Activated naive CD8-positive, alpha-beta T cell treated with anti-CD3 and anti-CD28 coated beads, Interleukin-2, amount 50 U/mL, for 24 hours (primary cell): ENCODE measurements at regions not wholly inside any gene's neighbourhood (a gene's known extent, or its start where the extent isn't known, plus 50 kb on each side); places are given as distances from the start of the nearest gene placed in this dataset.
A peak's percentile ranks its signal among the peaks of the same experiment; 100 is the strongest.

ENCODE experiments used
- ATAC-seq: fragments of 150-1000 bp; cut with Tn5 transposase; one replicate; pipeline ENCODE4 v1.10.0; 2021
- DNase-seq: peaks from one replicate; pipeline ENCODE4 v3.0.0; 2021
- H3K27ac Mint-ChIP-seq: one replicate; pipeline ENCODE4 v1.8.0; 2021; ENCODE audit warnings: mild to moderate bottlenecking, mixed read lengths
- H3K27me3 Mint-ChIP-seq: one replicate; pipeline ENCODE4 v1.8.0; 2021; ENCODE audit warnings: mixed read lengths
- H3K36me3 Mint-ChIP-seq: one replicate; pipeline ENCODE4 v1.8.0; 2021; ENCODE audit warnings: low read depth, mixed read lengths
- H3K4me1 Mint-ChIP-seq: one replicate; pipeline ENCODE4 v1.8.0; 2021; ENCODE audit warnings: mixed read lengths
- H3K4me3 Mint-ChIP-seq: one replicate; pipeline ENCODE4 v1.8.0; 2021; ENCODE audit warnings: mild to moderate bottlenecking, moderate library complexity, mixed read lengths
- H3K9me3 Mint-ChIP-seq: one replicate; pipeline ENCODE4 v1.8.0; 2021; ENCODE audit warnings: mixed read lengths

- Mint-ChIP-seq H3K4me3 (no peak overlapping the region), H3K36me3 (peaks cover 2% of the 10 kb centered on the region), H3K27ac (no peak overlapping the region), H3K9me3 (no peaks in the 10 kb centered on the region), H3K27me3 (no peaks in the 10 kb centered on the region), H3K4me1 (peaks cover 34% of the 10 kb centered on the region)
- DNase-seq (no peak), ATAC-seq (no peak)
These were observed 82.8 kb downstream of the SLC25A47 start for GRCh38 chr14:100405760-100406455.

GRCh38 chr14:100406505-100407131 is 83.5 kb downstream of the SLC25A47 start:
- H3K27me3 Mint-ChIP-seq: no peaks in the 10 kb centered on the region
- peak; percentile 59 for ATAC-seq
- H3K4me1 Mint-ChIP-seq: peaks cover 34% of the 10 kb centered on the region
- DNase-seq: no peak
- no peak overlapping the region for H3K27ac Mint-ChIP-seq
- H3K9me3 Mint-ChIP-seq: no peaks in the 10 kb centered on the region
- peaks cover 2% of the 10 kb centered on the region for H3K36me3 Mint-ChIP-seq
- no peak overlapping the region for H3K4me3 Mint-ChIP-seq

DNA sequence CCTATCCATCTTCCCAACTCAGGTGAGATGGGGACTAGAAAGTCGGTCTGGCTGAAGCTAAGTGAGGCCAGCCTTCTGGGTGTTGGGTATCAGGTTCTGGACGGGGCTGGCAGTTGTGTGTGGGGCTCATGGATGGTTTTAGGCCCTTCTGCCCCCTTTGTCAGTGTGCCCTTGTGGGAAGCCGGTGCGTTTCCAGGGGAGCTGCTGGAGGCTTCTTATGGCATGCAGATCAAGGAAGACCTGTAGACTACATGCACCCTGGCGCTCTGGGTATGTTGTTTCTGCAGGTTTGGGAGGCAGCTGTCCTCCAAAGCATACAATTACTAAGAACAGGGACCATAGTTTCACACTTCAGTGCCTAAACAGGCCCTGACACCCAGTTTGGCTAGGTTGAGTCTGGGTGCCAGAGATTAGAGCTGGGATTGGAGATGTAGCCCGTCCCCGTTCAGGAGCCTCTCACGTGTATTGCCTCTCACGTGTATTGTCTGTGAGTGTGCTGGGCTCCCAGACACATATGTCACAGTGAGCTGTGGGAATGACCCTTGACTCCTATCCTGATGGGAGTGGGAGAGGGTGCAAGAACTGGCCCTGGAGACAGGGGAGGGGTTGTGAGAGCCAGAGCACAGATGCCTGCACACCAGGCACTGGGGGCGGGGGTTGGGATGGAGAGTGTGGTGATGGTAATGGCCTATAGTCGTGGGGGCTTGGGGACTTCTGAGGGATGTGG is 84.4 kb downstream of the SLC25A47 start:
- peaks cover 34% of the 10 kb centered on the region for H3K4me1 Mint-ChIP-seq
- no peak for ATAC-seq
- no peak overlapping the region for H3K4me3 Mint-ChIP-seq
- H3K36me3 Mint-ChIP-seq: peaks cover 2% of the 10 kb centered on the region
- no peak for DNase-seq
- no peaks in the 10 kb centered on the region for H3K27me3 Mint-ChIP-seq
- H3K9me3 Mint-ChIP-seq: no peaks in the 10 kb centered on the region
- no peak overlapping the region for H3K27ac Mint-ChIP-seq

DNA sequence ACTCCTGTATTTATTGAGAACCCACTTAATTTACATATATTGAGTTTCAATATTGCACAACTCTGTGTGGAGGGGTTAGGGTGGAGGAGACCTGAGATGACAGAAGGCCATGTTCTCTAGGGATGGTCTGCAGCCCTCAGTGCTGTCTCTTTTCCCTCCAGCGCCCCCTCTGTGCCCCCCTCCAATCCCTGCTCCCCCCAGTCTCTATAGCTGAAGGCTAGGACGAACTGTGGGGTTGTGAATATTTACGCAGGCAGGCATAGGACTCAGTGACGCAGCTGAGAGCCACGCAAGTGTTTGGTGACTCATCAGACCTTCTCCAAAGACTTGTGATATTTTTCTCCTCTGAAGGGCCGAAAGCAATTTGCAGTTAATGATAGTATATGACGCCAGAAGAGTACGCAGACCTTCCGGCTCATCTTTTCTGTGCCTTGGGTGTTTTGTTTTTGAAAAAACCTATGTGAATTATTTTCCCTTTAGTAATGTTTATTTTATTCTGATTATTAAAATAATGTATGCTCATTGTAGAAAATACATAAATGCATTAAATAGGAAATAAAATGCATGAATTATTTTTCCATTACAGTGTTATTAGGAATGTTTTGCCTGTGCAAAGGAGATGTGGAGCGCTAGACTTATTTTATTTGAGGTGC is 85.3 kb downstream of the SLC25A47 start:
- DNase-seq: no peak

DNA sequence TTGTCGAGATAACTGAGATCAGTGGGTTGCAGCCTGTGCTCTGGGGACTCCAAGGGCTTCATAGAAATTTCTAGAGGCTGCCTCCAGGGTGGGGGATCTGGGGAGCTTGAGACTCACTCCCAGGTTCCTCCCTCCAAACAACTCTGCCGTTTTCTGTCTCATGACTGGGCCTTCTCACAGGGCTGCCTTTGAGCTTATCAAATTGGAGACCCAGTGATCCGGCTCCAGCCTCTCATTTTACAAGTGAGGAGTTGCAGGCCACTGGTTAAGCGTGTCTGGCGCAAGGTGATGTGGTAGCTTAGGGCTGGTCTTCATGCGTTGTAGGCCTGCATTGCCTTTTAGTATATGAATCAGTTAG is 85.8 kb downstream of the SLC25A47 start:
- no peaks in the 10 kb centered on the region for H3K9me3 Mint-ChIP-seq
- ATAC-seq (no peak), DNase-seq (no peak)
- H3K36me3 Mint-ChIP-seq: peaks cover 2% of the 10 kb centered on the region
- H3K4me1 Mint-ChIP-seq: peaks cover 30% of the 10 kb centered on the region
- H3K27me3 Mint-ChIP-seq: no peaks in the 10 kb centered on the region
- H3K4me3 Mint-ChIP-seq: no peak overlapping the region
- H3K27ac Mint-ChIP-seq: no peak overlapping the region

More for the DNA sequence above, 85.3 kb downstream of the SLC25A47 start:
- H3K36me3 Mint-ChIP-seq: peaks cover 2% of the 10 kb centered on the region
- no peak overlapping the region for H3K27ac Mint-ChIP-seq
- no peak for ATAC-seq
- peaks cover 34% of the 10 kb centered on the region for H3K4me1 Mint-ChIP-seq
- no peaks in the 10 kb centered on the region for H3K9me3 Mint-ChIP-seq
- H3K4me3 Mint-ChIP-seq: no peak overlapping the region
- H3K27me3 Mint-ChIP-seq: no peaks in the 10 kb centered on the region

DNA sequence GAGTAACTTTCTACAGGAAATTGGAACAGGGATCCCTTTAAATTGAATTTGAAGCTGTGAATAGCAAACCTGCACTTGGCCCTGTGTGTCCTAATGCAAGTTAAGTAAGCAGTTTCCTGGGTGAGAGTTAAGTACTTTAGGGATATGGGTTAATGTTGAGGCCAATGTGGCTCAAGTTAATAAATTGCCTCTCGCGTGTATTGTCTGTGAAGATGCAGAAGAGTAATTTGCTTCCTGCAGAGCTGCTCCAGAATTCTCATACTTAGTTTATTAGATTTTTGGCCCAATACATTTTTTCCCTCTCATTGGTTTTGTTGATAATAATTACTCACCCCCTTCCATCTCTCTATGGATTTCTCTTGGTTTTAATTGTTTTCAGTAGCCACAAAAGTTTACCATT is 86.5 kb downstream of the SLC25A47 start:
- Mint-ChIP-seq H3K4me1 (peaks cover 28% of the 10 kb centered on the region), H3K9me3 (no peaks in the 10 kb centered on the region), H3K27me3 (no peaks in the 10 kb centered on the region), H3K4me3 (no peak overlapping the region), H3K36me3 (peaks cover 2% of the 10 kb centered on the region), H3K27ac (no peak overlapping the region)
- ATAC-seq: no peak
- DNase-seq: no peak

- no peak for ATAC-seq
These were observed 87.0 kb downstream of the SLC25A47 start for GRCh38 chr14:100410056-100410565.

DNA sequence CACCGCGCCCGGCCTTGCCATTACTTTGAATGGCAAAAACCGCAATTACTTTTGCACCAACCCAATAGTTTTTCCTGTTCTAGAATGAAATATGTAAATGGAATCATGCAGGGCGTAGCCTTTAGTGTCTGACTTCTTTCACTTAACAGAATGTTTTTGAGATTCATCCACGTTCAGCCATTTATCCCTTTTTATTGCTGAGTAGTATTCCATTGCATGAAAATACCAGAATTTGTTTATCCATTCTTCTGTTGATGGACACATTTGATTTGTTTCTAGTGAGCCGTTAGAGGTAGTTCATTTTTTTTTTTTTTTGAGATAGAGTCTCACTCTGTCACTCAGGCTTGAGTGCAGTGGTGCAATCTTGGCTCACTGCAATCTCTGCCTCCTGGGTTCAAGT is 90.6 kb downstream of the SLC25A47 start:
- no peak for DNase-seq
- no peaks in the 10 kb centered on the region for H3K9me3 Mint-ChIP-seq
- H3K27ac Mint-ChIP-seq: no peak overlapping the region

More at GRCh38 chr14:100410056-100410565, 87.0 kb downstream of the SLC25A47 start:
- Mint-ChIP-seq H3K9me3 (no peaks in the 10 kb centered on the region), H3K4me1 (peaks cover 26% of the 10 kb centered on the region), H3K27me3 (no peaks in the 10 kb centered on the region), H3K4me3 (no peak overlapping the region), H3K36me3 (peaks cover 2% of the 10 kb centered on the region), H3K27ac (no peak overlapping the region)
- no peak for DNase-seq

DNA sequence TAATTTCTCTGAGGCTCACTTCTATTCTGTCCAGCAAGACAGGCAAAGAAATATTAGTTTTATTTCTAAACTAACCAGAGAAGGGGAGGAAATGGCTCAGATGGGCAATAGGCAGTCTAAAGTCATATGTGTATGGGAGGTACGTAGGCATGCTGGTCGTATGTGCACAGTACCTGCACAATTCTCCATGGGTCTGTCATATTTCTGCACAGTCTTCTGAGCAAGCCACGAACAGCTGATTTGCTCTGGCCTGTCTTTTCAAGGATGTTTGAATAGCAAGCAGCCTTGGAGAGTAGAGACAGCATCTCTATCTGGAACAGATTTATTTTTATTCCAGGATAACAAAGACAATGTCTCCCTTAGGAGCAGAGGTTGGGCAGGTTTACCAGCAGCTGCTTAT is 92.1 kb downstream of the SLC25A47 start:
- no peaks in the 10 kb centered on the region for H3K4me1 Mint-ChIP-seq
- no peaks in the 10 kb centered on the region for H3K27me3 Mint-ChIP-seq
- H3K9me3 Mint-ChIP-seq: no peaks in the 10 kb centered on the region
- DNase-seq (no peak), ATAC-seq (no peak)
- H3K4me3 Mint-ChIP-seq: no peak overlapping the region
- no peak overlapping the region for H3K27ac Mint-ChIP-seq
- H3K36me3 Mint-ChIP-seq: peaks cover 4% of the 10 kb centered on the region

More for the DNA sequence above, 90.6 kb downstream of the SLC25A47 start:
- Mint-ChIP-seq H3K36me3 (peaks cover 2% of the 10 kb centered on the region), H3K27me3 (no peaks in the 10 kb centered on the region), H3K4me3 (no peak overlapping the region), H3K4me1 (no peaks in the 10 kb centered on the region)
- no peak for ATAC-seq

DNA sequence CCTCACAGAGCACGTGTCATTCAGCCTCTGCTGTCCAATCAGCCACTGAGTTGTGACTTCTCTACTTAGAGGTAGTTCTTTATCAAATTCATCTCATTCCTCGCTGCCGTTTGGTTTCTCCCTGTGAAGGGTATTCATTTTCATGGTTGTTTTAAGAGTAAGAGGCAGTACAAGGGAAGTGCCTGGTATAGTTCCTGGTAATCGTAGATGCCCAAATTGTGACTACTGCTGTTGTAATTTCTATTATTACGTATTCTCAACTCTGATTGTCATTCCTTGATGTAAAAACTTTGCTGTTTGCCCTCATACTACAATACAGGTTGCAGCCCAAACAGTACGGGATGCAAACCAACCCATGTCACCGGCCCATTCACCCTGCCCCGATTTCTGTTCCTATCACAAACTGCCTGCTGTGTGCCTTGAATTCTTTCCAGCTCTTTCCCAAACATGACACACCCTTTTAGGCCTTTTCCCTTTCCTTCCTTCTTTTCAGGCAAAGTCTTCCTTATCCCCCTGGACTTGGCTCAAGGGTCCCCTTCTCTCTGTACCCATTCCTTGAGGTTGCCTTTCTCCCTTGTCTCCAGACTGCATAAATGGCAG is 93.0 kb downstream of the SLC25A47 start:
- H3K9me3 Mint-ChIP-seq: no peaks in the 10 kb centered on the region
- H3K36me3 Mint-ChIP-seq: peaks cover 2% of the 10 kb centered on the region
- no peaks in the 10 kb centered on the region for H3K27me3 Mint-ChIP-seq
- H3K4me3 Mint-ChIP-seq: no peak overlapping the region
- H3K4me1 Mint-ChIP-seq: no peaks in the 10 kb centered on the region
- DNase-seq: no peak
- ATAC-seq: no peak
- H3K27ac Mint-ChIP-seq: no peak overlapping the region

DNA sequence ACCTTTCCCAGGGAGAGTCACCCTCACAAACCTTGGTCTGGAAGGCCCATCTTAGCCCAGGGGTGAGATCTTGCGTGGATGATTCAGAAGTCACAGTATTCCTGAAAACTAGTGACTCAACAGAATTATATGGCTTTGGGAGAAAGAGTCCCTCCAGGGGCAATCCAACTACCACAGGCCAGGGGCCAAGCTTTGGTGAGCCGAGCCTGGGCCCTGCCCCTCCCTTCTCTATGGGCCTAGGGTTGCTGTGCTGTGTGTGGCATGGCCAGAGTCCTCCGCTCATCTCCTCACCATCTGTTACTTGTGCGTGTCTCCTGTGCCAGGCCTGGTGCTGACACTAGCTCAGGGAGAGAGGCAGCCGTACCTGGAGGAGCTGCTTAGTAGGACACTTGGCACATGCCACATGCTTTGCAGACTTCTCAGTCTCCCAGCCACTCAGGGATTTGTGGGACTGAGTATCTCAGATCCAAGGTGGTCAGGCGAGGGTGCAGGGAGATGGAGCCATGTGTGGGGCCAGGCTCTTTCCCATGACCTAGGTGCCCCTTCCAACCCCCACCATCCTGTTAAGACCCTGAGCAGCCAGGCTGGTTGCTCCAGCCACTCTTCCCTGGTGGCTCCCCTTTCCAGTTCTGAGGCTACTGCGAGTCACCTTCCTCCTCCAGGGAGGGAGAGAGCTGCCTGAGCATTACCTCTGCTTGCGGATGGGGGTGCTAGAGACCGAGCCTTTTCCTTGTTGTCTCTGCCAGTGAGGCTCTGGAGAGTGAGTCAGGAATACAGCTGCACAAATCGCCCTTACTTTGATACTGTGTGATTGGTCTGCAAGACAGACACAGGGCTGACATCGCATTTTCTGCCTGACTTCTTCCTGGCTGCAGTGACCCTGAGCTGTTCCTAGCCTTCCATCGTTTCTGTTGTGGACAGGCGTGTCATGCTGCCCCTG is 94.1 kb downstream of the SLC25A47 start:
- no peaks in the 10 kb centered on the region for H3K27me3 Mint-ChIP-seq
- no peak for DNase-seq
- no peaks in the 10 kb centered on the region for H3K9me3 Mint-ChIP-seq
- no peak overlapping the region for H3K4me3 Mint-ChIP-seq
- peaks cover 2% of the 10 kb centered on the region for H3K36me3 Mint-ChIP-seq
- no peak for ATAC-seq
- H3K27ac Mint-ChIP-seq: no peak overlapping the region
- no peaks in the 10 kb centered on the region for H3K4me1 Mint-ChIP-seq

DNA sequence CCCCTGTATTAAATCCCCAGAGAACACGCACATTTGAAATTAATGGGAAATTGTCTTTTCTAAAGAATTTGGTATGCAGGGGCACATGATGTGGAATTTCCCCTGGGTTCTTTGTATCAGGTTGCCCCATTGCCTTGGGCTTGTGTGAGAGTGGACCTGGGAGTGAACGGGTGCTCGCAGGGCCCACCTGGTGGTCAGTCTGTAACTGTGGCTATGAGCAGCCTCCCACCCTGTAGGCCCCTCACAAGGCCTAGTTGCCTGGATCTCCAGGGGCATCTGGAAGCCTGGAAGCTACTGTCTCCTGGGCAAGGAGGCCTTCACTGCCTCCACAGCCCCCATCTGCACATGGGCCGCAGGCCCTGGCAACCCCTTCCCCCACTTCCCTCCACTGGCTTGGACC is 96.7 kb downstream of the SLC25A47 start:
- no peaks in the 10 kb centered on the region for H3K27me3 Mint-ChIP-seq
- no peaks in the 10 kb centered on the region for H3K9me3 Mint-ChIP-seq
- ATAC-seq (no peak), DNase-seq (no peak)
- no peak overlapping the region for H3K4me3 Mint-ChIP-seq
- no peak overlapping the region for H3K27ac Mint-ChIP-seq
- peaks cover 3% of the 10 kb centered on the region for H3K4me1 Mint-ChIP-seq
- H3K36me3 Mint-ChIP-seq: peaks cover 2% of the 10 kb centered on the region

GRCh38 chr14:100421756-100422470 is 98.8 kb downstream of the SLC25A47 start:
- no peak overlapping the region for H3K27ac Mint-ChIP-seq
- DNase-seq (no peak), ATAC-seq (no peak)
- H3K36me3 Mint-ChIP-seq: peaks cover 2% of the 10 kb centered on the region
- H3K27me3 Mint-ChIP-seq: no peaks in the 10 kb centered on the region
- peaks cover 4% of the 10 kb centered on the region for H3K4me1 Mint-ChIP-seq
- H3K4me3 Mint-ChIP-seq: no peak overlapping the region
- no peaks in the 10 kb centered on the region for H3K9me3 Mint-ChIP-seq
